Sigmoid colon (tissue), 6 donors: ENCODE measurements at regions not wholly inside any gene's neighbourhood (a gene's known extent, or its start where the extent isn't known, plus 50 kb on each side); places are given as distances from the start of the nearest gene placed in this dataset.

Experiments
- DNase-seq: peaks from one replicate; pipeline ENCODE4 v3.0.0-alpha.2; 2019
- H3K27ac ChIP-seq, 4 donors: fragments of 200-600 bp; sonication (generic); one replicate each; pipeline ENCODE4 v1.5.1; 2016 to 2019; ENCODE audit warnings: mild to moderate bottlenecking in 1 of 4
- H3K27me3 ChIP-seq, 3 donors: fragments of 200-600 bp; sonication (generic); one replicate each; pipeline ENCODE4 v1.5.1; 2019; ENCODE audit warnings: mild to moderate bottlenecking in 1 of 3
- H3K36me3 ChIP-seq, 4 donors: fragments of 200-600 bp; sonication (generic); one replicate each; pipeline ENCODE4 v1.5.1; 2016 to 2019
- H3K4me1 ChIP-seq, 4 donors: fragments of 200-600 bp; sonication (generic); one replicate each; pipeline ENCODE4 v1.5.1; 2017 to 2019
- H3K4me3 ChIP-seq, 4 donors: fragments of 200-600 bp; sonication (generic); one replicate each; pipeline ENCODE4 v1.5.1; 2017 to 2019; ENCODE audit warnings: mild to moderate bottlenecking in 2 of 4, moderate library complexity in 1 of 4
- H3K9me3 ChIP-seq, 4 donors: fragments of 200-600 bp in 3 of 4; sonication (generic) in 3 of 4; one replicate each; pipeline versions ENCODE4 v1.5.1 to v1.6.1; 2013 to 2019
- EP300 ChIP-seq, 4 donors: sonication (generic); formaldehyde crosslinking; IDR thresholded peaks; one replicate each; pipeline ENCODE4 v1.6.1; 2017; ENCODE audit warnings: antibody characterized with exemption in 4 of 4
- POLR2A ChIP-seq, 2 donors: fragments of 450-650 bp; IDR thresholded peaks; one replicate each; pipeline ENCODE4 v1.6.1; 2016; ENCODE audit warnings: antibody characterized with exemption in 2 of 2, mild to moderate bottlenecking in 2 of 2, moderate library complexity in 2 of 2
- POLR2AphosphoS5 ChIP-seq, 4 donors: sonication (generic); formaldehyde crosslinking; IDR thresholded peaks; one replicate each; pipeline ENCODE4 v1.6.1; 2017; ENCODE audit warnings: antibody characterized with exemption in 4 of 4
- WGBS, 2 donors: extraction: QIAGEN DNeasy Blood & Tissue Kit; methylation state at CpG; one replicate each; pipeline ENCODE4 v1.1.7; 2013; 5-methylcytosine and 5-hydroxymethylcytosine counted together
- intact Hi-C: fragments of 100-400 bp; cut with DNase I; formaldehyde crosslinking; loops from one replicate; pipeline ENCODE4 v1.15.1; 2023
- TF ChIP-seq, protein P1 (sequence below), 4 experiments: fragments of 450-650 bp in 3 of 4; fragments of 200-600 bp in 1 of 4; IDR thresholded peaks; one replicate each; pipeline ENCODE4 v1.5.1; 2016 to 2019; ENCODE audit warnings: antibody characterized with exemption in 4 of 4, mild to moderate bottlenecking in 3 of 4, moderate library complexity in 2 of 4
- donor health status: healthy with polysubstance abuse.
- donor health status: healthy.

DNA sequence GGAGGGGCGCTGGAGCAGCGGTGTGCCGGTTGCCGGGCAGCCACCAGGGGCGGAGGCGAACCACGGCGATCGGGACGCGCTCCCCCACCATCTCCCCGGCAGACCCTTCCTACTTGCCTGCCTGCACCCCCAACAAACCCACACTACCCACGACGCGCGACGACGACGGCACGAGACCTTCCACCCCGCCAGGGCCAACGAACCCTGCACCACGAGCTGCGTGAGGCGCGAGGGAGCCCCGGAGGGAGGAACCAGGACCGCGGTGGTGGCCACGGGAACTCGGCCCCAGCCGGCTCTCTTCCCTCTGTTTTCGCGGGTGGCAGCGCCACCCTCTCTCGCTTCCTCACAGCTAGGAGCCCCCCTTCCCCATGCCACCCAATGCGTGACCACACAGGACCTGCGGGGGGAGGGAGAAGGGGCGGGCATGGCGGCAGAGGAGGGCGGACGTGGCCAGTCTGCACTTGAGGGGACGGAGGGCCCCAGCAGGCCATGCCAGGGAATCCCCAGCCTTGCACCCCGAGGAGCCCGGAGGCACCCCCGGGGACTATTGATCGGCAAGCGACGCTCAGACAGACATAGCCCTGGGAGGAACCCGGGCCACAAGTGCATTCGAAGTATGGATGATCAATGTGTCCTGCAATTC lies 1516.4 kb upstream of the DEFB115 start:
- no peak for DNase-seq
- H3K36me3 ChIP-seq: no peaks in the 10 kb centered on the region
- no peak for TF ChIP-seq POLR2AphosphoS5 (IDR thresholded peaks at IDR 0.05)
- no peak for TF ChIP-seq POLR2A (IDR thresholded peaks at IDR 0.05)
- TF ChIP-seq EP300 (IDR thresholded peaks at IDR 0.05): no peak
- TF ChIP-seq, protein P1, sequence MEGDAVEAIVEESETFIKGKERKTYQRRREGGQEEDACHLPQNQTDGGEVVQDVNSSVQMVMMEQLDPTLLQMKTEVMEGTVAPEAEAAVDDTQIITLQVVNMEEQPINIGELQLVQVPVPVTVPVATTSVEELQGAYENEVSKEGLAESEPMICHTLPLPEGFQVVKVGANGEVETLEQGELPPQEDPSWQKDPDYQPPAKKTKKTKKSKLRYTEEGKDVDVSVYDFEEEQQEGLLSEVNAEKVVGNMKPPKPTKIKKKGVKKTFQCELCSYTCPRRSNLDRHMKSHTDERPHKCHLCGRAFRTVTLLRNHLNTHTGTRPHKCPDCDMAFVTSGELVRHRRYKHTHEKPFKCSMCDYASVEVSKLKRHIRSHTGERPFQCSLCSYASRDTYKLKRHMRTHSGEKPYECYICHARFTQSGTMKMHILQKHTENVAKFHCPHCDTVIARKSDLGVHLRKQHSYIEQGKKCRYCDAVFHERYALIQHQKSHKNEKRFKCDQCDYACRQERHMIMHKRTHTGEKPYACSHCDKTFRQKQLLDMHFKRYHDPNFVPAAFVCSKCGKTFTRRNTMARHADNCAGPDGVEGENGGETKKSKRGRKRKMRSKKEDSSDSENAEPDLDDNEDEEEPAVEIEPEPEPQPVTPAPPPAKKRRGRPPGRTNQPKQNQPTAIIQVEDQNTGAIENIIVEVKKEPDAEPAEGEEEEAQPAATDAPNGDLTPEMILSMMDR (IDR thresholded peaks at IDR 0.05): no peak
- H3K4me3 ChIP-seq: no peak overlapping the region
- peaks cover 0 to 37% (median 9%) of the 10 kb centered on the region in 3 donors for H3K27me3 ChIP-seq
- H3K4me1 ChIP-seq: no peaks in the 10 kb centered on the region
- intact Hi-C loops: no loop called here
- peaks cover 0 to 15% (median 7%) of the 10 kb centered on the region in 4 donors for H3K9me3 ChIP-seq
- WGBS, 2 donors: 44 to 55% methylated on average over 51 of the region's 51 CpGs
- H3K27ac ChIP-seq: no peak overlapping the region

DNA sequence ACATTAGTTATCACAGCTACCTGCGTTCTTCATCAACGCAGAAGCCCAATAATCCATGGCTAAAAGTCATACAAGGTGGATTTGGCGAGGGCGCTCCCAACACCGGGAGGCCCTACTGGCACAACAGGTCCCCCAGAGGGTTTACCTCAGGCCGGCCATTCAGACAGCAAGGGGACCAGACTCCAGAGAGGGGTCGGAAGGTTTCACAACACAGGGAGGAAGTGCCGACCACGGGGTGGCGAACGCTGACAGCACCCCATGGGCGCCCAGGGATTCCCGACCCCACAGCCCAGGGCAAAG lies 1515.9 kb upstream of the DEFB115 start:
- Histone ChIP-seq H3K4me3 (no peak overlapping the region), H3K27me3 (peaks cover 0 to 37% (median 9%) of the 10 kb centered on the region in 3 donors), H3K27ac (no peak overlapping the region), H3K9me3 (peaks cover 0 to 15% (median 7%) of the 10 kb centered on the region in 4 donors), H3K4me1 (no peaks in the 10 kb centered on the region), H3K36me3 (no peaks in the 10 kb centered on the region)
- intact Hi-C loops: no loop called here
- DNase-seq: no peak
- TF ChIP-seq, protein P1 (IDR thresholded peaks at IDR 0.05): no peak
- WGBS, 2 donors: 37 to 48% methylated on average over 13 of the region's 13 CpGs

DNA sequence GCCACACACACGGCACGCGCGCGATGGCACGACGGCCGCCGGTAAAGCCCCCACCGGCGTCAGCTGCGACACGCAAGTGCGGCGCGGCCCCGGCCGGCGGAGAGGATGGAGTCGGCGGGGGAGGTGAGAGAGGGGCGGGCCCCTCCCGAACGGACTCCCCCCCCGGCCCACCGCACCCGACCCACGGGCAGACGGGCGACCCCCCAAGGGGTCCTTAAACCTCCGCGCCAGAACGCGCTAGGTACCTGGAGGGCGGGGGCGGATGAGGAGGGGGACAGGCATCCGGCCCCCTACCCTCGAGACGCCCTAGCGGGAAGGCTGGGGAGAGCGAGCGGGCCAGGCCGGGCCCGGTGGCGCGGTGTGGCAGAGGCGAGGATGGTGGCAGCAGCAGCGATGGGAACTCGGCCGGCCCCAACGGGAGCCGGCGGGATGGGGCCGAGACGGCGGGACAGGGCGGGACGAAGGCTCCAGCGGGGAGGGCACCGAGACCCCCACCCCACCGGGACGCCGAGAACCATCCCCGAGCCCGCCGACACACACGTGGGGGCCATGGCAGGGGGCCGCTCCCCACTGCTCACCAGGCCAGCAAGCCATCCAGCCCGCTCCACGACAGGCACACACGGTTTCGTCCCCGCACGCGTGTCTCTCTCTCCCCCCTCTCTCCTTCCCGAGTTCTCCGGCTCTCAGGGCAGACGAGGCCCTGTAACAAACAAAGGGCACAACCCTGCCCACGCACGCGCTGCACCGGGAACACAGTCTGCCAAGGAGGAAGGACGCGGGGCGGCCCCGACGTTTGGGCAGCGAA lies 1515.4 kb upstream of the DEFB115 start:
- DNase-seq: no peak
- Histone ChIP-seq H3K36me3 (no peaks in the 10 kb centered on the region), H3K27me3 (peaks cover 0 to 37% (median 9%) of the 10 kb centered on the region in 3 donors), H3K4me1 (no peaks in the 10 kb centered on the region), H3K9me3 (peaks cover 0 to 14% (median 7%) of the 10 kb centered on the region in 4 donors), H3K4me3 (no peak overlapping the region), H3K27ac (no peak overlapping the region)
- intact Hi-C loops: no loop called here
- no peak for TF ChIP-seq POLR2AphosphoS5 (IDR thresholded peaks at IDR 0.05)
- no peak for TF ChIP-seq EP300 (IDR thresholded peaks at IDR 0.05)
- no peak for TF ChIP-seq POLR2A (IDR thresholded peaks at IDR 0.05)
- TF ChIP-seq, protein P1 (IDR thresholded peaks at IDR 0.05): no peak
- 48 to 61% methylated on average over 88 of the region's 88 CpGs for WGBS, 2 donors

DNA sequence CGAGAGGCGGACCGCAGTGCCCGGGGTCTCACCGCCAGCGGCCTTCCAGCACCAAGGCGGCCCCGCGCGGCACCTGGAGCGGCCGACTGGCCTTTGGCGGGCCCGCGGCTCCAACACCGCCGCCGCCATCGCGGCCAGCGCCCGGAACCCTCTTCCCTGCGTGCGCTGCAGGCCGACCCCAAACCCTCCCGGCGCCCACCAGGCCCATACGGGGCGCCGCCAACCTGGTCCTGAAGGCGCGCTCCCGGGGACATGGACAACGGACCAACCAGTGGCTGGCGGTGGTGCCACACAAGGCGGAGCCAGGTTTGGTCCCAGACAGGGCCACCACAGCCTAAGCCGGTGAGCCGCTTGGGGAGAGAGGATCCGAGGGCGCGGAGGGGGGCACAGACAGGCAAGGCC lies 1514.8 kb upstream of the DEFB115 start:
- 44 to 60% methylated on average over 41 of the region's 41 CpGs for WGBS, 2 donors

More for the DNA sequence above, 1514.8 kb upstream of the DEFB115 start:
- intact Hi-C loops: no loop called here
- Histone ChIP-seq H3K27ac (no peak overlapping the region), H3K9me3 (peaks cover 0 to 8% (median 5%) of the 10 kb centered on the region in 4 donors), H3K36me3 (no peaks in the 10 kb centered on the region), H3K27me3 (peaks cover 0 to 37% (median 9%) of the 10 kb centered on the region in 3 donors), H3K4me3 (no peak overlapping the region), H3K4me1 (no peaks in the 10 kb centered on the region)
- TF ChIP-seq, protein P1 (IDR thresholded peaks at IDR 0.05): no peak
- TF ChIP-seq POLR2A (IDR thresholded peaks at IDR 0.05): no peak
- no peak for TF ChIP-seq POLR2AphosphoS5 (IDR thresholded peaks at IDR 0.05)
- no peak for TF ChIP-seq EP300 (IDR thresholded peaks at IDR 0.05)
- no peak for DNase-seq
